BJ (cell line): ENCODE measurements at regions not wholly inside any gene's neighbourhood (a gene's known extent, or its start where the extent isn't known, plus 50 kb on each side); places are given as distances from the start of the nearest gene placed in this dataset.

Experiments
- CTCF ChIA-PET: fragments of 350-600 bp; formaldehyde crosslinking; extraction: SDS; loops from one replicate; lab custom pipeline; 2021; ENCODE audit warnings: antibody characterized with exemption, inconsistent platforms; lab: Yijun Ruan, JAX
- POLR2A ChIA-PET: fragments of 300-600 bp; sonication (Branson Sonifier 250); formaldehyde crosslinking; extraction: SDS; loops from one replicate; lab custom pipeline; 2021; ENCODE audit warnings: antibody characterized with exemption; lab: Charles Lee
- DNase-seq: peaks from one replicate; pipeline ENCODE4 v3.0.0-alpha.2; 2011; ENCODE audit warnings: low read depth
- H3K27me3 ChIP-seq: 2 replicates; pipeline ENCODE4 v1.6.0; 2011; ENCODE audit warnings: low read length; ENCODE audit not compliant: control insufficient read depth, insufficient read depth
- H3K36me3 ChIP-seq: 2 replicates; pipeline ENCODE4 v1.5.1; 2011; ENCODE audit warnings: low read length; ENCODE audit not compliant: control insufficient read depth, insufficient read depth
- H3K4me3 ChIP-seq: 2 replicates; pipeline ENCODE4 v1.5.1; 2011; ENCODE audit warnings: low read depth, mild to moderate bottlenecking, control low read depth, low read length
- CTCF ChIP-seq: IDR thresholded peaks from 2 replicates; pipeline ENCODE4 v1.5.1; 2011; ENCODE audit warnings: low read depth, mild to moderate bottlenecking, control low read depth, inconsistent platforms, low read length, moderate library complexity; ENCODE audit not compliant: insufficient read depth

DNA sequence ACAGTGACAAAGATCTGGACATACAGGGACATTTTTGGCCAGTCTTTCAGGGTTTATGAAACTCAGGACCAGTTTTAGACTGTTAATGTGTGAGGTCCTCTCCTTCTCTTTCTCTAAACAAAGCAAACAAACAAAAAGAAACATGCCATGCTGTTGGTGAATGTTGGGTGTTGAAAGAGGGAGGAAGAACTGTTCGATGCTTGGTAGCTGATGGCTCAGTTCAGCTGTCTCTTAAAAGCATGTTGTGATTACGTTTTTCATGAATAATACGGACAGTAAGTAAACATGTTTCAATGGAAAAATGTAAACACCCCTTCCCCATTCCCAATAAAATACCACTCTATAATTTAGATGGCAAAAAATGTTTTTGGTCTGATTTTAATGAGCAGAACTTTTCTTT is 219.1 kb downstream of the SEC23IP start:
- ChIA-PET POLR2A (interaction anchor here (0.6 kb wide), 1 partner anchor 163 kb away, joined by 3 read pairs; no protein-coding TSS in a partner anchor), CTCF (no interaction called here)
- Histone ChIP-seq H3K27me3 (no peaks in the 10 kb centered on the region), H3K4me3 (no peak overlapping the region), H3K36me3 (no peaks in the 10 kb centered on the region)
- no peak for TF ChIP-seq CTCF
- DNase-seq, result no peak

DNA sequence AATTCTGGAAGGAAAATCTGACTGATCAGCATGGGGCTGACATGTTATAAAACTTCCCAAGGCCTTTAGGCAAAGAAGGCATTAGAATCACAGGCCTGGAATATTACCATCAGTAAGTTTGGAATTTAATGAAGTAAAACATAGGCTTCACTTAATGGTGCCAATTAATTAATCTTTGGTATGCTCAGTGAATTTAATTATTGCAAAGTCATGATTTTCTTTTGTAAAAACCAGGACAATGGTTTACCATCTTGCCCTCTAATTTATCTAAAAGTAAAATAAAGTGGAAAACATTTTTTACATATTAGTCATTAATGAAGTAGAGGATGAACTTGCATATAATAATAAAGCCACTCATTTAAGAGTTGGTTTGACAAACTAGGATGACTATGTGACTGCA is 220.3 kb downstream of the SEC23IP start:
- ChIA-PET CTCF (no interaction called here), POLR2A (no interaction called here)
- H3K27me3 ChIP-seq, result no peaks in the 10 kb centered on the region
- H3K36me3 ChIP-seq, result no peaks in the 10 kb centered on the region
- DNase-seq, result no peak
- no peak overlapping the region for H3K4me3 ChIP-seq
- TF ChIP-seq CTCF, result no peak

- H3K4me3 ChIP-seq, result no peak overlapping the region
- H3K36me3 ChIP-seq, result no peaks in the 10 kb centered on the region
- TF ChIP-seq CTCF, result no peak
- no peaks in the 10 kb centered on the region for H3K27me3 ChIP-seq
- ChIA-PET CTCF (interaction anchor here (0.9 kb wide), 1 partner anchor 8 kb away, joined by 3 read pairs; no protein-coding TSS in a partner anchor), POLR2A (no interaction called here)
- DNase-seq, result no peak
Observed at GRCh38 chr10:120115959-120116358, 223.4 kb downstream of the SEC23IP start.

DNA sequence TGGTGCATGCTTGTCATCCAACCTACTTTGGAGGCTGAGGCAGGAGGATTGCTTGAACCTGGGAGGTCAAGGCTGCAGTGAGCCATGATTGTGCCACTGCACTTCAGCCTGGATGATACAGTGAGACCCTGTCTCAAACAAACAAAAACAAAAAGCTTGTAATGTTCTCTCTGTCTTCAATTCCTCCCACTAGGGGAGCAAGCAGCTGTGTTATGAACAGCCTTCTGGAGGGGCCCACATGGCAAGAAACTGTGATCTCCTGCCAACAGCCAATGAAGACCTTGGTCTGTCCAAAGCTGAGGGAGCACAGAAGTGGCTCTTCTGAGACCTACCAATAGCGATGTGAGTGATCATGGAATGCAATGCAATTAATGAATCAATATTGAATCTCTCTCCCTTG is 229.2 kb downstream of the SEC23IP start:
- no peak for TF ChIP-seq CTCF
- ChIA-PET CTCF (no interaction called here), POLR2A (no interaction called here)
- H3K27me3 ChIP-seq, result no peaks in the 10 kb centered on the region
- no peaks in the 10 kb centered on the region for H3K36me3 ChIP-seq
- H3K4me3 ChIP-seq, result no peak overlapping the region
- DNase-seq, result no peak

DNA sequence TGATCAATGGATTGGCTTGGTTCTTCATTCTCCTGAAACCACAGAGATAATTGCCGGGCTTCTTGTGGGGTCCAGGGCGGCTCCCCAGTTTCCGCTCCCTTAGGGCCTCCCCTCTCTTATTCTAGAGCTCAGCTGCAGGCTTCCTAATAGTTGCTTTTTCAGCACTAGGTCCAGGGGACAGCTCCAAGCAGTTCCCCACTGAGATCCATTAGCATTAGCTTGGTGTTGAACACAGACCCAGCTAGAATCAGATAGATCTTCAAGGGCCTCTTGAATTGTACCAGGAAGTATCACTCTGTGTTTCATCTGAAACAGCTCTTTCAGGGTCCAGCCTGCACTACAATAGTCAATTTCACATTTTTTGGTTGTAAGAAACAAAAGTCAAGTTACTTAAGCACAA is 238.7 kb downstream of the SEC23IP start:
- POLR2A ChIA-PET, result no interaction called here
- no peak for DNase-seq
- H3K36me3 ChIP-seq, result no peaks in the 10 kb centered on the region
- no peaks in the 10 kb centered on the region for H3K27me3 ChIP-seq
- H3K4me3 ChIP-seq, result no peak overlapping the region
- no peak for TF ChIP-seq CTCF
- CTCF ChIA-PET, result no interaction called here
